GM19455 (cell line): ENCODE measurements at regions not wholly inside any gene's neighbourhood (a gene's known extent, or its start where the extent isn't known, plus 50 kb on each side); places are given as distances from the start of the nearest gene placed in this dataset.
"Not testable (repeated sequence)": the region's sequence is repeated elsewhere in the genome, so short reads cannot be mapped to it uniquely, and the experiment has no call there.

Source experiments
- ATAC-seq: cut with Tn5 transposase; IDR thresholded peaks from one replicate; pipeline ENCODE4 v1.9.1; 2021; ENCODE audit not compliant: unreplicated experiment

- ATAC-seq: not testable (repeated sequence)
Observed at GRCh38 chr9:81811688-81812087, 116.5 kb upstream of the SPATA31D4 start.

- peak; percentile 4 for ATAC-seq
Observed at GRCh38 chr9:81814401-81814793, 113.8 kb upstream of the SPATA31D4 start.

- ATAC-seq: peak; percentile 86
Observed at GRCh38 chr9:81814794-81815464, 113.3 kb upstream of the SPATA31D4 start.

GRCh38 chr9:81815781-81816180, 112.4 kb upstream of the SPATA31D4 start:
- ATAC-seq: no peak

GRCh38 chr9:81819155-81819554, 109.1 kb upstream of the SPATA31D4 start:
- no peak for ATAC-seq

- ATAC-seq: no peak
Observed at GRCh38 chr9:81819859-81820546, 108.2 kb upstream of the SPATA31D4 start.

- no peak for ATAC-seq
Observed at GRCh38 chr9:81822301-81822865, 105.8 kb upstream of the SPATA31D4 start.

- ATAC-seq: no peak
Observed at GRCh38 chr9:81822967-81823366, 105.3 kb upstream of the SPATA31D4 start.

GRCh38 chr9:81823672-81824554, 104.3 kb upstream of the SPATA31D4 start:
- ATAC-seq: no peak

- no peak for ATAC-seq
Observed at GRCh38 chr9:81824802-81825730, 103.2 kb upstream of the SPATA31D4 start.

GRCh38 chr9:81825846-81826516, 102.2 kb upstream of the SPATA31D4 start:
- no peak for ATAC-seq

- ATAC-seq: no peak
Observed at GRCh38 chr9:81826517-81826906, 101.7 kb upstream of the SPATA31D4 start.

GRCh38 chr9:81827616-81828296, 100.5 kb upstream of the SPATA31D4 start:
- peak; percentile 96 for ATAC-seq

GRCh38 chr9:81829195-81829882, 98.9 kb upstream of the SPATA31D4 start:
- no peak for ATAC-seq

GRCh38 chr9:81830431-81830830, 97.8 kb upstream of the SPATA31D4 start:
- not testable (repeated sequence) for ATAC-seq

GRCh38 chr9:81832571-81833285, 95.5 kb upstream of the SPATA31D4 start:
- no peak for ATAC-seq

- no peak for ATAC-seq
Observed at GRCh38 chr9:81833563-81834345, 94.5 kb upstream of the SPATA31D4 start.
